ENCODE measurements at regions not wholly inside any gene's neighbourhood (a gene's known extent, or its start where the extent isn't known, plus 50 kb on each side); places are given as distances from the start of the nearest gene placed in this dataset.

GRCh38 chr4:29521281-29521680 lies 1198.9 kb upstream of the PCDH7 start:
- DNase-seq (ENCODE audit: low spot score): no peak

DNA sequence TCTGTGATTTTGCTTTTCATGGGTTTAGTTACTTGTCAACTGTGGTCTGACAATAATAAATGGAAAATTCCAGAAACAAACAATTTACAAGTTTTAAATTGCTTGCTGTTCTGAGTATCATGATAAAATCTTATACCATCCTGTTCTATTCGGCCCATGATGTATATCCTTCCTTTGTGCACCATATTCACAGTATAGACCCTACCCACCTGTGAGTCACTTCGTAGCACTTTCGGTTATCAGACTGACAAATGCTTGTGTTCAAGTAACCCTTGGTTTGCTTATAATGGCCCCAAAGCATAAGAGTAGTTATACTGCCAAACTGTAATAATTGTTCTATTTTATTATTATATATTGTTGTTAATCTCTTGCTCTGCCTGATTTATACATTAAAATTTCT lies 1183.4 kb upstream of the PCDH7 start:
- DNase-seq (ENCODE audit: low spot score): no peak

DNA sequence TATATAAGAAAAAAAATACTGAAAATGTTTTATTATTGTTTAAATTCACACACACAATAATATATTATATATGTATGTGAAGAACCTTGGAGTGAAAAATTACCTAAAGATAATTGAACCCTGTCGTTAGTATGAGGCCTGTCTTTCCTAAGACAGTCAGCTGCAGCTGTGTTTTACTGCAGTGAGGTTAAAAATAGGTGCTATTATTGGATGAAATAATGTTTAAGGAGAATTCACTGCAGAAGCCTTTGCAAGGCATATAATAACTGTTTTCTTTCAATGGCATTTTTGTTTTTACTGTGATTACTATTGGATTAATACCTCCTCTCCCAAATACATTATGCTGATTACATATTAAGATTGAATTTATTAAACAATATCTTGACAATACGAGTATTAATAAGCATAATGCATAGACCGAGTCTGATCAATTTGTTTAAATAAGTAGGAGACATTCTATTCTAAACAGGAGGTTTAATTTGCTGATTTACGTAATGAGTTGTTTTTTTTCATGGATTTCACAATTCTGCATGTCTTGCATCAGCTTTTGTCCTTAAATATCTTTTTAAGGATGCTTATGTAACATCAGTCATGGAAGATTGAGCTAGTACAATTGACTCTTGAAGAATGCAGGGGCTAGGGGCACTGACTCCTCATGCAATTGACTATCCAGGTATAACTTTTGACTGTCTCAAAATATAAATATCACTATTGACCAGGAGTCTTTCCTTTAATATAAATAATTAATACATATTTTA lies 1181.1 kb upstream of the PCDH7 start:
- no peak for DNase-seq (ENCODE audit: low spot score)

DNA sequence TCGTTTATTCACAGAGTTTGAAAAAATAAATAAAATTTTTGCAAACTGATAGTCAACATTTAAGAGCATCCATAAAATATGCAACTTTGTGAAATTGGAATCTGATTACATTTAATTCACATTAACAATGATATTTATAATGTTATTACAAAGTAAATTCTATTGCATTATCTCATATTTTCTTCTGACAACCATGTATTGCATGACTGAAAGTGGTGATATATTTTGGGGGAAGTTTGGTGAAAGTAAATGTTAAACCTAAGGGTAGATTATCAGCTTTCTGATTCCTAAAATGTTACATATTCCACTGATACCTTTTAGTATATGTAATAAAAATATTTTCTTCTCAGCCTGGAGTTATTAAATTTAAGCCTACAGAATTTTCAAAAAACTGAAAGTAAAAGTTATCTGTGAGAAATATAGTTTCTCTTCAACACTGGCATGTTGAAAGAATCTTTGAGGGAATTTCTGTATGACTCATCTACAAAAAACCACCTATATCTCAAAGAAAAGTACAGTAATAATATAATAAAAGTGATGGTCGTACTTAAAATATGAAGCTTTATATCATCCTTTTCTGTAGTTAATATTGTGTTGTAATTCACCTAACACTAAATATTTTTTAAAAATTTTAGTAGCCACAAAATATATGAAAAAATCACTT lies 1179.6 kb upstream of the PCDH7 start:
- DNase-seq (ENCODE audit: low spot score): no peak

GRCh38 chr4:29541757-29542156 lies 1178.4 kb upstream of the PCDH7 start:
- DNase-seq (ENCODE audit: low spot score): no peak

GRCh38 chr4:29549342-29549741 lies 1170.8 kb upstream of the PCDH7 start:
- no peak for DNase-seq (ENCODE audit: low spot score)

DNA sequence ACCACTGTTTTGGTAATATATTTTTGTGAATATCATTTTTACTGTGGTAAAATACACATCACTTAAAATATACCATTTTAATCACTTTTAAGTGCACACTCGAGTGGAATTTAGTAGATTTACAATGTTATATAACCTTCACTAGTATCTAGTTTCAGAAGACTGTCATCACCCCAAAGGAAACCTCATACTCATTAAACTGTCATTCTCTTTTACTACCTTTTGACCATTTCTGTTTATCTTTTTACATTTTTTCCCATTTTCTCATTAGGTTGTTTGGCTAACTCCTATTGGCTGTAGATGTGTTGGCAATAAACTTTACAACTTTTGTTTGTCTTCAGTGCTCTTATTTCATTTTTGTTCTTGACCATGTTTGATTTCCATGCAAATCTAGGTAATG lies 1168.3 kb upstream of the PCDH7 start:
- no peak for DNase-seq (ENCODE audit: low spot score)

- DNase-seq (ENCODE audit: low spot score): no peak
Measured at GRCh38 chr4:29553846-29554245, 1166.3 kb upstream of the PCDH7 start.

- no peak for DNase-seq (ENCODE audit: low spot score)
Measured at GRCh38 chr4:29558789-29559188, 1161.4 kb upstream of the PCDH7 start.

GRCh38 chr4:29559286-29559685 lies 1160.9 kb upstream of the PCDH7 start:
- DNase-seq (ENCODE audit: low spot score): no peak

DNA sequence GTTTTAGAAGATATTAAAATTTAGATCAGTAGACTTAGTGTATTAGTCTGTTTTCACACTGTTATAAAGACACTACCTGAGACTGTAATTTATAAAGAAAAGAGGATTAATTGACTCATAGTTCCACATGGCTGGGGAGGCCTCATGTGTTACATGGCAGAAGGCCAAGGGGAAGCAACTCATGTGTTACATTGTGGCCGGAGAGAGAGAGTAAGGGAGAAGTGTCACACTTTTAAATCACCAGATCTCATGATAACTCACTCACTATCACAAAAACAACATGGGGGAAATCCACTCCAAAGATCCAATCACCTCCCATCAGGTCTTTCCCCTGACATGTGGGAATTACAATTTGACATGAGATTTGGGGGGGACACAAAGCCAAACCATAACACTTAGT lies 1159.7 kb upstream of the PCDH7 start:
- no peak for DNase-seq (ENCODE audit: low spot score)

- DNase-seq (ENCODE audit: low spot score): no peak
Measured at GRCh38 chr4:29565256-29565655, 1154.9 kb upstream of the PCDH7 start.

GRCh38 chr4:29566371-29566770 lies 1153.8 kb upstream of the PCDH7 start:
- no peak for DNase-seq (ENCODE audit: low spot score)

- DNase-seq (ENCODE audit: low spot score): no peak
Measured at GRCh38 chr4:29571322-29571721, 1148.8 kb upstream of the PCDH7 start.

DNA sequence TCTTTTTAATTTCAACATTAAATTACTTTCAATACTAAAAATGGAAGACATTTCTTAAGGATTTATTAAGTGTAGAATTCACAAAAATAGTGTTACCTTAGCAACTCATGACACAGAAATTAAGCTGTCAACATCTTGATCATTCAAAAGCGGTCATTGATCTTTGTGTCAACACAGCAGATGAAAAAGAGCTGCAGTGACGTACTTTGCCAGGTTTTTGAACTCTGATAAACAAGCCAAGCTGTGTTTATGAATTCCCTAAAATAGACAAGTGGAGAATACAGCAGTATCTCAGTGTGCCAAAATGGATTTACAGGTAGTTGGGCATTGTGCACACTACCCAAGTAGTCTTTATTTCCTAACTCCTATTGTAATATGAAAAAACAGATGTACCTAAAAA lies 1141.8 kb upstream of the PCDH7 start:
- no peak for DNase-seq (ENCODE audit: low spot score)

DNA sequence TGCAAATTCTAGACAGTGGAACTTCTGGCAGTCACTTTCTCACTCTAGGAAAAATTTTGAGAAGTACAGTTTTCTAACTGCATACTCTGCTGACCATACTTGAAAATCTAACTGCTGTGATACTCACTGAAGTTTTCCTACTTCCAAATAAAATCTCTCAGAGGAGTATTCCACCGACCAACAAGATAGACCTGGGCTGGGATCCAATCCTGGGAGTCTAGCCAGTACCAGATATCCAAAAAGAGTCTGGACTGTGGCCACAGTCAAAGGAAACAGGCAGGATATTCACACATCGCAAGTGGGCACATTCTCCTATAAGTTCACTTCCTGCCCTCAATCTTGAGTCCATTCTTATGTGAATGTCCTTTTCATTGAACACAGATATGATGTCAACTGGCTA lies 1138.7 kb upstream of the PCDH7 start:
- no peak for DNase-seq (ENCODE audit: low spot score)

GRCh38 chr4:29588617-29589016 lies 1131.6 kb upstream of the PCDH7 start:
- DNase-seq (ENCODE audit: low spot score): no peak

DNA sequence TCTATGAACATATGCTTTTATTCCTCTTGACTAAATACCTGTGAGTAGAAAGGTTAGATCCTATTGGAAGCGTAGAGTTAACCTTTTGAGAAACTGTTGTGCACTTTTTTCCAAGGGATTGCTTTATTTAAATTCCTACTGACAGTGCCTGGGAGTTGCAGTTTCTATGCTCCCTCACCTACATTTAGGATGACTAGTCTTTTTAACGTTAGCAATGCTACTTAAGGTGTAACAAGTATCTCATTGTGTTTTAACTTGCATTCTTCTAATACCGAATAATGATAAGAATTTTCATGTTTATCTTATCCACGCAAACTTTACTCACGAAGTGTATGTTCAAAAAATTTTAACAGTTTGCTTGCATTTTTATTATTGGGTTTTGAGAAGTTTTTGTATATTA lies 1123.9 kb upstream of the PCDH7 start:
- DNase-seq (ENCODE audit: low spot score): no peak

DNA sequence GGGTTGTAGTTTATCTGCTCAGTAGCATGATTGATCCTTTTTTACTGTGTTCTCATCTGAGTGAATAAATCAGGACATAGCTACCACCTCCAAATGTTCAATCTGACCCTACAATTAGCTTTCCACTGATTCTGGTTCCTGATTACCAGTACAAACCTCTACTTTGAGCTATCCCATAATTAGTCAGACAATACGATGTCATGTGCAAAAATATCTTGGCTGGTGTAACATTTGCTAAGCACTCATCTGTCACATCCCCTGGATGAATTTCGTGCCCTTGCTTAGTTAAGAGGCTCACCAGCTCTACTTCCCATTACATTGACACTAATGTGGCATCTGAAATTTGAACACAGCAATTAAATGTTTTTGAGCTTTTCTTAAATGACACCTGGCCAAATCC lies 1101.0 kb upstream of the PCDH7 start:
- no peak for DNase-seq (ENCODE audit: low spot score)

DNA sequence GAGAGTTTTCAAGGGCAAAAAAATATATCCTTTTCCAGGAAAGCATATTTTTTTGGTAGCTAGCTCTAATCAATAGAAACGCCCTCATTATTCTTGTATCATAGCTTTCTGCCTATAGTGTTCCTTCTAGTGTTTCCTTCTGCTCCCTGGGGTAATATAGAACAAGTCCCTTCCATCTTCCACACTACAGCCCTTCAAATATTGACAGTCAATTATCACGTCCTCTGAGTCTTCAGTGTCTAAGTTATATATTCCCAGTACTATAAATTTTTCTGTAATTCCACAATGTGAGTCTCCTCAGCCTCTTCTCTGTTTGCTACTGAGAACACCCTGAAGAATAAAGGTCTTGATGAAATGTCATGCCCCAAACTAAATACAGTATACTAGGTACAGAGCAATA lies 1088.0 kb upstream of the PCDH7 start:
- DNase-seq (ENCODE audit: low spot score): no peak

DNA sequence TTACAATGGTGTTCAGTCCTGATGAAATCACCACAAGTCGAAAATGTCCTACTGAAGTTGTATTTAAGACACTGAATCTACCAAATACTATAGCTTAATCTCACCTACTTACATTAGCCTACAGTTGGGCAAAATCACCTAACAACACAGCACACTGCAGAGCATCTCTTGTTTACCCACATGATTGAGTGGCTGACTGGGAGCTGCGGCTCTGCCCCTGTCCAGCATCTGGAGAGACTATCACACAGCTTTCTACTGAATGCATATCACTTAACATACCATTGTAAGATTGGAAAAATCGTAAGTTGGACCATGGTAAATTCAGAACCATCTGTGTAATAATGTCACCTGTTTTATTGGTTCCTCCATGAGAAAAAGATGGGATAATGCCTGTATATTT lies 1083.2 kb upstream of the PCDH7 start:
- no peak for DNase-seq (ENCODE audit: low spot score)

DNA sequence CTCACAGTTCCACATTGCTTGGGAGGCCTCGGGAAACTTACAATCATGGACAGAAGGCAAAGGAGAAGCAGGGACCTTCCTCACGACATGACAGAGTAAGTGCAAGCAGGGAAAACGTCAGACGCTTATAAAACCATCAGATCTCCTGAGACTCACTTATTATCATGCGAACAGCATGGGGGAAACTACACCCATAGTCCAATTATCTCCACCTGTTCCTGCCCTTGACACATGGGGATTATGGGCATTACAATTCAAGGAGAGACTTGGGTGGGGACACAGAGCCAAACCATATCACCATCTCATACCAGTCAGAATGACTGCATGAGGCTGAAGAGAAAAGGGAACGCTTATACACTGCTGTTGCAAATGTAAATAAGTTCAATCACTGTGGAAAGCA lies 1066.9 kb upstream of the PCDH7 start:
- no peak for DNase-seq (ENCODE audit: low spot score)

- no peak for DNase-seq (ENCODE audit: low spot score)
Measured at GRCh38 chr4:29680644-29681043, 1039.5 kb upstream of the PCDH7 start.

GRCh38 chr4:29704059-29704458 lies 1016.1 kb upstream of the PCDH7 start:
- no peak for DNase-seq (ENCODE audit: low spot score)

All from SW480 (cell line).